ENCODE measurements at regions not wholly inside any gene's neighbourhood (a gene's known extent, or its start where the extent isn't known, plus 50 kb on each side); places are given as distances from the start of the nearest gene placed in this dataset.

GRCh38 chr6:47908271-47908670 lies 126.4 kb downstream of the OPN5 start:
- no peak for TF ChIP-seq RAD21 (IDR thresholded peaks at IDR 0.05; ENCODE audit: low read length)
- TF ChIP-seq REST (IDR thresholded peaks at IDR 0.05; ENCODE audit: low read depth, low read length): no peak
- no peak for TF ChIP-seq CTCF (IDR thresholded peaks at IDR 0.05)
- TF ChIP-seq MXI1 (IDR thresholded peaks at IDR 0.05; ENCODE audit: low read depth, low read length): no peak
- TF ChIP-seq SMC3 (IDR thresholded peaks at IDR 0.05; ENCODE audit: low read depth, low read length): no peak
- no peak for TF ChIP-seq JUND (IDR thresholded peaks at IDR 0.05)
- no peak for TF ChIP-seq FOXM1 (IDR thresholded peaks at IDR 0.05; ENCODE audit: low read depth)
- no peak for TF ChIP-seq YY1 (IDR thresholded peaks at IDR 0.05; ENCODE audit: low read depth)
- TF ChIP-seq ZBTB33 (IDR thresholded peaks at IDR 0.05; ENCODE audit: borderline replicate concordance, low read depth): no peak
- no peak for TF ChIP-seq USF2 (IDR thresholded peaks at IDR 0.05; ENCODE audit: borderline replicate concordance, low read depth, low read length)

Measured in SK-N-SH (cell line).